HG03060 (cell line): ENCODE measurements at regions not wholly inside any gene's neighbourhood (a gene's known extent, or its start where the extent isn't known, plus 50 kb on each side); places are given as distances from the start of the nearest gene placed in this dataset.

ENCODE experiments used
- ATAC-seq: cut with Tn5 transposase; IDR thresholded peaks from one replicate; pipeline ENCODE4 v1.9.1; 2021; ENCODE audit warnings: low read depth, moderate number of reproducible peaks; ENCODE audit not compliant: unreplicated experiment

DNA sequence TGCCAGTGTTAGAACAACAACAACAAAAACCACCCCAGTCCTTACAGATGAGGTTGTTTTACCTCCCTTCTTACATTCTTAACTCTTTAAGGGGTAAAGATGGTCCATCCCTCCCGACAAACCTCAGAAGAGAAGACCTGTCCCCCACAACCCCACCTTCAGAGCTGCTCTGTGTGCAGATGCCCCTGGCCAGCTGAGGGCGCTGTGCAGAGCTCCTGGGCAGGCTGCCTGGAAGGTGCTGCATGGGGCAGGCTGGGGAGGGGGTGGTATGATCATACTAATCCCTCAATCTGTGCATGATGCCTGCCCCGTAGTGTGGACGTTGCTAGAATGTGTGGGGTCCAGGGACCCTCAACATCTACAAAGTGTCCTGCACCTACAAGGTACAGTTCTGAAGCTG, 387.1 kb downstream of the INHBA start:
- ATAC-seq, result no peak

DNA sequence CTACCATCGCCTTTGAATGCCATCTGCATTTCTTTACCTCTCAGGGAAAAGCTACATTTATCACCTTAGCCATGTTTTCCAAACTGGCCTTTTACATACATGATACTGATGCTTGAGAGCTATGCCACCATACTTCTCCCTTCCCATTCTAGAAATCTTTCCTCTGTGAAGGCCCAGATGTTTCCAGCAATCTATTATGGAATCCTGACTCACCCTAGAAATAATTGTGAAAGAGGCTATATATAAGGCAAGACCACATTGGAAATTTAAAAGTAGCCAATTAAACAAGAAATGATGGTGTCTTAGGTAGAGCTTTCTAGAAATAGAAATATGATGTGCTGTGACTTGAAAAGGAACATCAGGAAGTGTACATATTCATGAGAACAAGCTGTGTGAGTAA, 389.7 kb downstream of the INHBA start:
- ATAC-seq, result no peak

DNA sequence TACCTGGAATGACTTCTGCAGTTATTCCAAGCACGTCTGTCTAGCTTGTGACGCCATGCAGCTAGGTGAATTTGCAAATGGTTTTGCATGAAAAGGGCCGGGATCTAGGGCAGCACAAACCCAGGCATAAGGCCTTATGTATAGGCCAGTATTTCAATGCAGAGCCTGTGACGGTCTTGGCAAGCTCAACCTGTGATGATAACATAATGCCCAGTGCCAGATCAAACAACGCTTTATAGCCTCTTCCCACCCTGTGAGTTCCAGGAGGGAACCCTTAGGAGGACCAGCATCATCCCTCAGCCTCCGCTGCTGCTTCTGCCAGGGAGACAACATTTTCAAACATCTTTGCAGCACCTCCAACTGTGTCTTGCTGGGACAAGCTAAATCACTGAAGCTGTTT, 390.7 kb downstream of the INHBA start:
- ATAC-seq, result no peak

GRCh38 chr7:41311301-41311700, 391.6 kb downstream of the INHBA start:
- no peak for ATAC-seq

DNA sequence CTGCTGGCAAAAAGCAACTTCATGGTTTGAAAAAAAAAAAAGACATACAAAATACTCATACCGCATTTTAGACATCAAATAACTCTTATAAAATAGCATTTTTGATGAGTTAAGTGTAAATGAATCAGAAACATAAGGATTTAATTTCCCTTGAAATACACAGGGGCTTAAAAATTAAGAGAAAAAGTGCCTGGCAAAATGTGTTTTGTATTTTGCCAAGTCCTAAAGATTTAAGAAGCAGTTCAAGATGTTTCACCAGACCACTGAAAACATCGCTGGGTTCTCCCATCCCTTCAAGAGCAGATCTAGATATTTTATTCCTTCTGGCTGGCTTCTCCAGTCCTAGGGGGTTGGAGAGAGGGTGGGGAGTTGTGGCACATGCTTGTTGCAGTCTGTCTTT, 396.4 kb downstream of the INHBA start:
- no peak for ATAC-seq

- ATAC-seq, result no peak
These were observed 397.9 kb downstream of the INHBA start for GRCh38 chr7:41305001-41305400.

DNA sequence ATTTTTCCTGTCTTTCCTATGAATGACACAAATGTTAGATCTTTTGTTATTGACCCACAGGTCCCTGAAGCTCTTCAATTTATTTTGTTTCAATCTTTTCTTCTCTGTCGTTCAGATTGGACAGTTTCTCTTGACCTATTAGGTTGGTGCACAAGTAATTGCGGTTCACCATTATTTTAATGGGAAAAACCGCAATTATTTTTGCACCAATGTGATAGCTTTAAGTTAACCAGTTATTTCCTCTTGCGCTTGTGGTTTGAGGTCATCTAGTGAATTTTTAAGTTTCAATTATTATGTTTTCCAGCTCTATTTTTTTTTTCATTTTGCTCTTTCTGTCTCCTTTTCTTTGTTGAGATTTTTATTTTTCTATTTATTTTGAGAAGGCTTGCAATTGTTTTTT, 399.2 kb downstream of the INHBA start:
- no peak for ATAC-seq

GRCh38 chr7:41298409-41298808, 404.5 kb downstream of the INHBA start:
- no peak for ATAC-seq

- no peak for ATAC-seq
These were observed 405.7 kb downstream of the INHBA start for GRCh38 chr7:41297166-41297565.

DNA sequence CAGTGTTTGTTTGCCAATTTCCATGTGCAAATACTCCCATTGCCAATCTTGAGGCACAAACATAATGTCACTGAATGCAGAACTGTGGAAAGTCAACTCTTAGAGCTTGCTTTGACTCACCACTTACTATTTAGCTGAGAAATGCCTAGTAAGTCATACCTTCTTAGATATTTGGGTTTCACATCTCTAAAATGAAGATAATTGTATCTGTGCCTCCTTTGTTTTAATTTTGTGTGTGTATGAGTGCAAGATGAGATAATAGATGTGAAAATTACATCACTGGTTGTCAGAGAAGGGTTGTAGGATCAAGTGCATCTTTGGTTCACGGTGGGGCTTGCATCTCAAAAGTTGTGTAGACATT, 407.5 kb downstream of the INHBA start:
- ATAC-seq, result no peak

DNA sequence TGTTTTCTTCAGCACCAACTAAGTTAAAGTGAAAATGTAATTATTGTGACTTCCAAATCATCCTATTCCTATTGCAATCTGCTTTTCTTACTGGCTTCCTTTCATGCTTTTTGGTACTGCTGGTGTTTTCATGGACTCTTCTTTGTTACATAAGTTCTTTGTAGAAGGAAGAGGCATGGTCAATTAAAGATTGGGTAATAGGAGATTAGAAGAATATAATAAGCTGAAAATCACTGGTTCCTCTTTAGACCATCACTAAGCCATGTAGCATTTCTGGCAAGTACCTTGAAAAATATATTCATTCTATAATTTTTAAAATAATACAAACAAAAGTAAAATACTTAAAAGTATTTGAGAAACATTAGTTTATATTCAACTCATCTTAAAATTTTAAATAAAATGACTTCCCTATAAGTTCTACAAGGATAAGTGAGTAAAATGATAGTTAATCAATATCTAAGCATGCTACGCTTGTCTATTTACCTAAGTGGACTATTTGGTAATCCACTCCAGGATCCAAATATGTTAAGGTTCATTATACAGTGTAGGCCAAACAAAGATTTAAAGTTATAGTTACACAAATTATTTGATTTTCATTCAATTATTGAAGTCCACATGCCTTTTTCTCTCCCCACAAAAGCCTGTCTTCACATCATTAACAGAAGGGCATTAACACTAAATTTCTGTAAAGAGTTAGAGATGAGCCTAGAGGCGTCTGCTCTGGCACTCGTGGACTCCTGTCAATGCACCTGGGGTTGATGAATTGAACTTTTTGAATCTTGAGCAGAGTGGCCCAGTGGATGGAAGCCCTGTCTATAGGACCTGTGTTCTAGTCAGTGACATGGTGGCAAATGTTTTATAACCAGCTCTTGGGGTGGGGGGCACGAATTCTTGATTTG, 408.1 kb downstream of the INHBA start:
- ATAC-seq, result no peak

- no peak for ATAC-seq
These were observed 410.4 kb downstream of the INHBA start for GRCh38 chr7:41292487-41292886.

GRCh38 chr7:41287559-41288335, 415.1 kb downstream of the INHBA start:
- no peak for ATAC-seq

GRCh38 chr7:41280491-41280890, 422.4 kb downstream of the INHBA start:
- ATAC-seq, result no peak

DNA sequence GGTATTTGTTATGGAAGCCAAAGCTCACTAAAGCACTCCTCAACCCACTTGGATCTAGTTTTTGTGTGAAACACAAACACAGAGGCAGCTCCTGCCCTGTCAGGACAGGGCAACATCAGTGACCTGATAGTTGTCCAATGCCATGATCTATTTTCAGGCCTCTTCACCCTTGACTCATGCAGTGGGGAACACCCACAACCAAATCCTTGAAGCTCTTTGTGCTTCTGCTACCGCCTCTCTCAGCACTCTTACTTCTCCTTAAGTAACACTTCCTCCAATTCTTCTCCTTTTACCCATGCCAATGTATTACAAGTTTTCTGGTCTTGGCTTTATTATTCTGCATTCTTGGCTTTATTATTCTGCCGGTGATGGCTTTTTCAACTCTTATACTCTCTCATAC, 425.3 kb downstream of the INHBA start:
- no peak for ATAC-seq

- no peak for ATAC-seq
These were observed 427.6 kb downstream of the INHBA start for GRCh38 chr7:41275255-41275654.

GRCh38 chr7:41274179-41274578, 428.7 kb downstream of the INHBA start:
- no peak for ATAC-seq

DNA sequence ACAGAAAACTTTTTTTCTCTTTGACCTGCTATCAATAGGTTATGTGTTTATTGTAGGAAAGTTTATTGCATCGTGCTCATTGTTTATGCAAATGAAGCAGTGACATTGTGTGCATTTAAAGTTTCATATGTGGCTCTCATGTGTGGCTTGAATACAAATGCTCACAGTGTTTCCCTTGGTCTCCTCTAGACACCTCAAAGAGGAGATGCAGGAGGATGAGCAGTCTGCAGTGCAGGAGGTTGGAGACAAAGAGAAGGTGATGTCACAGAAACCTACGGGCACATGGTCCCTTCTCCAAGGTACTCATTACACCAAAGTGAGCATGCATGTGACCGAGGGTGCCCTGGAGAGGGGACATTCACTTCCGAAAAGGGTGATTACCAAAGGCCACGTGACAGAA, 430.2 kb downstream of the INHBA start:
- no peak for ATAC-seq

DNA sequence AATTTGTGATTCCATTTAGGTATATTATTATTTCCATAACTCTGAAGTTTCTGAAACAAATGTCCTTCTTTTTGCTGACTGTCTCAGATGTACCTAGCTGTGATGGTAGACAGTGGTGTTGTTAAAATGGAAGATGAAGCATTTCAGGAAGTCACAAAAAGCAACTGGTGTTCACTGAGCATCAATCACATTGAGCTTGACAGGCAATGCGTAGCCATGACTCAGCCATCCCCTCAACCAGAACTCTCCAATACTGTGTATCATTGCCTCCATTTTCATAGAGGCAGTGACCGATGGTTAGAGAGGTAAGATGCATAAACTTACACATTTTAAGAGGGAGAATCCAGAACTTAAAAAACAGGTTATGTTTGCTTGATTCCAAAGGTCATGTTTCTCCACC, 434.0 kb downstream of the INHBA start:
- ATAC-seq, result no peak

DNA sequence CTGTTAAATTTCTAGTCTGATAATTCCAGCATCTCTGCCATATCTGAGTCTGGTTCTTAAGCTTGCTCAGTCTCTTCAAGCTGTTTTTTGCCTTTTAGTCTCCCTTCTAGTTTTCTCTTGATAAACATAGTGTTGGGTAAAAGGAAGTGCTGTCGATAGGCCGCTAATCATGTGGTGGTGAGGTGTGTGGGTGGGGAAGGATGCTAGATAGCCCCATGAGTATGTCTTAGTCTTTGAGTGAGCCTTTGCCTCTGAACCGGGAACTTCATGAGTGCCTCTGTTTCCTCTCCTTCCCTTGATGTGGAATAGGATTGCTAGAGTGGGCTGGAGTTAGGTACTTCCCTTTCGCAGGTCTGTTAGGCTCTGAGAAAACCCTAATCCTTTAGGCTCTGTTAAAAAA, 441.8 kb downstream of the INHBA start:
- ATAC-seq, result no peak

DNA sequence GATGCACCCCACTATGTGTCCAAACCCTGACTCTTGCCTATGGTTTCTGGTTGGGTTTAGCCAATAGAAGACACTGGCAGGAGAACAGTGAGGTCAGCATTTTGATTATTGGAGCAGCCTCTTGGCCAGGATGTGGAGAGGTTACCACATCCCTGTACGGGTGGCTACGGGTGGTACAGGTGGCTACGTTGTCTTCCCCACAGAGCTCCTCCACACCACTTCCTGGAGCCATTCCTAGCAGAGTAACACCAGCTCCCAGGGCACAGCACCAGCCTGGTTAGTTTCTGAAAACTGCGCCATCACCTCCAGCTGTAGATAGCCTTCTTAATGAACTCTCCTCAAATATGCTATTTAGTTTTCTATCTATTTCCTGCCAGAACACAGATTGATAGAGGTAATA, 445.2 kb downstream of the INHBA start:
- no peak for ATAC-seq
